ENCODE measurements at regions not wholly inside any gene's neighbourhood (a gene's known extent, or its start where the extent isn't known, plus 50 kb on each side); places are given as distances from the start of the nearest gene placed in this dataset.

DNA sequence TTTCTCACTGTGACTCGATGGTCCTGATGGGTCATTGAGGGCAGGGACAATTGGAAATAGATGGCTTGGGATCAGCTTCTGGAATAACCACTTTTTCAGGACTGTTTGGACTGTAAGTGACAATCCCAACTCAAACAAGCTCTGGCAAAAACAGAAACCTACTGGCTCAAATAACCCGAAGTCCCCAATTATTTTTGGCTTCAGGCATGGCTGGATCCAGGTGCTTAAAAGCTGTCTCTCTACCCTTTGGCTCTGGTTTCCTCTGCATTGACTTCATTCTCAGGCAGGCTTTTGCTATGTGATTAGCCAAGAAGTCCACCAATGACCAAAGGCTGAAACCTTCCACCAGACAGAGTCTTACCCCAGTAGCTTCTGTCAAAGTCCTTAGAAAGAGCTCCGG lies 92.9 kb upstream of the PRR23E start:
- Mint-ChIP-seq H3K27ac (ENCODE audit: unreplicated experiment) (no peak overlapping the region), H3K9me3 (ENCODE audit: low read depth, unreplicated experiment) (peaks cover 4% of the 10 kb centered on the region), H3K4me3 (ENCODE audit: low read depth, unreplicated experiment) (no peak overlapping the region), H3K4me1 (ENCODE audit: low read depth, unreplicated experiment) (no peaks in the 10 kb centered on the region), H3K27me3 (ENCODE audit: unreplicated experiment) (peaks cover 74% of the 10 kb centered on the region), H3K36me3 (ENCODE audit: insufficient read depth, unreplicated experiment) (no peaks in the 10 kb centered on the region)
- CTCF ChIA-PET = no interaction called here
- TF ChIP-seq, protein P1, sequence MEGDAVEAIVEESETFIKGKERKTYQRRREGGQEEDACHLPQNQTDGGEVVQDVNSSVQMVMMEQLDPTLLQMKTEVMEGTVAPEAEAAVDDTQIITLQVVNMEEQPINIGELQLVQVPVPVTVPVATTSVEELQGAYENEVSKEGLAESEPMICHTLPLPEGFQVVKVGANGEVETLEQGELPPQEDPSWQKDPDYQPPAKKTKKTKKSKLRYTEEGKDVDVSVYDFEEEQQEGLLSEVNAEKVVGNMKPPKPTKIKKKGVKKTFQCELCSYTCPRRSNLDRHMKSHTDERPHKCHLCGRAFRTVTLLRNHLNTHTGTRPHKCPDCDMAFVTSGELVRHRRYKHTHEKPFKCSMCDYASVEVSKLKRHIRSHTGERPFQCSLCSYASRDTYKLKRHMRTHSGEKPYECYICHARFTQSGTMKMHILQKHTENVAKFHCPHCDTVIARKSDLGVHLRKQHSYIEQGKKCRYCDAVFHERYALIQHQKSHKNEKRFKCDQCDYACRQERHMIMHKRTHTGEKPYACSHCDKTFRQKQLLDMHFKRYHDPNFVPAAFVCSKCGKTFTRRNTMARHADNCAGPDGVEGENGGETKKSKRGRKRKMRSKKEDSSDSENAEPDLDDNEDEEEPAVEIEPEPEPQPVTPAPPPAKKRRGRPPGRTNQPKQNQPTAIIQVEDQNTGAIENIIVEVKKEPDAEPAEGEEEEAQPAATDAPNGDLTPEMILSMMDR (IDR thresholded peaks at IDR 0.05; ENCODE audit: unreplicated experiment) = no peak
- BruUV-seq (replicated peaks) = no TSS peak
- intact Hi-C loops (cut with micrococcal nuclease; ENCODE audit: unreplicated experiment) = no loop called here
- no peak for DNase-seq

DNA sequence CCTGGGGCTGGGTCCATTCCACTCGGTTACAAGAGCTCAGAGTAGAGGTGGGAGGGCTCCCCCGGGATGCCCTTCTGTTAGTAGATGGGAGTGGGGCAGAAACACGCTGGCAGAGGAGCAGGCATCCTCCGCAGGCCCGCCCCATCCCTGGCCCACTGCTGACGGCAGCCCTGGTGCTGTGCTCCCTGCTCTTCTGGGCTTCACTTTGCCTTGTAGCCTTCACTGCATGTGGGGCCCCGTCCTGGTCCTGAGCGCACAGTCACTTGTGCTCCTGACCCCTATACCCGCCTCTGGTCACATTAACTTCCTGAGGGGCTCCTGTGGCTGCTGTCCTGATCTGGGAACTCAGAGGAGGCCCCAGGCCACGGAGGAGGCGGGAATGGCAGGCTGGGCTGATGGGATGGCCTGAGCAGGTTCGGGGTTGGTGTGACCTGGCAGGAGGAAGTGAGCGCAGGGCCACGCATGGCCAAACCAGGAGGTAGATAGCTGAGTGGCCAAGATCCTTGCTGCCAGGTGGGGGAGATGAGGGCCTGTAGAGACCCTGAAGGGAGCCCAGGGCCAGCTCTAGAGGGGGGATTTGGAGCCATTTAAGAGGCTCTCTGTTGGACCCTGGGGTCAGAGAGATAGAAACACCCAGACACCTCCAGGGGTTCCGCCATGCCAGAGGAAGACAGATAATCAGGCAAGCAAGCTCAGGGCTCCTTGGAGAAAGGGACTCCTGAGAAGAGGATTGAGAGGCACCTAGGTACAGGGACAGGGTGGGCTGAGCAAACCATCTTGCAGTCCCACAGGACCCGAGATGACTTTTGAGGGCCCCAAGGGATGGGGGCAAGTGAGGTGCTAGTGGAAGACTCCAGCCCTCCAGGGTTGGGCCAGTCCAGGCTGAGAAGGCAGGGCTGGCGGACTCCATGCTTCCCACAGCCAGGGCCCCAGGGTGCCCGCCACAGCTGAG lies 92.2 kb upstream of the PRR23E start:
- Mint-ChIP-seq H3K27ac (ENCODE audit: unreplicated experiment) (no peak overlapping the region), H3K27me3 (ENCODE audit: unreplicated experiment) (peaks cover 77% of the 10 kb centered on the region), H3K4me1 (ENCODE audit: low read depth, unreplicated experiment) (no peaks in the 10 kb centered on the region), H3K4me3 (ENCODE audit: low read depth, unreplicated experiment) (no peak overlapping the region), H3K9me3 (ENCODE audit: low read depth, unreplicated experiment) (peaks cover 2% of the 10 kb centered on the region), H3K36me3 (ENCODE audit: insufficient read depth, unreplicated experiment) (no peaks in the 10 kb centered on the region)
- no TSS peak for BruUV-seq (replicated peaks)
- CTCF ChIA-PET = interaction anchor here (0.5 kb wide), 1 partner anchor 26 kb away, joined by 3 read pairs; no protein-coding TSS in a partner anchor
- intact Hi-C loops (cut with micrococcal nuclease; ENCODE audit: unreplicated experiment) = no loop called here
- no peak for DNase-seq
- TF ChIP-seq, protein P1 (IDR thresholded peaks at IDR 0.05; ENCODE audit: unreplicated experiment) = no peak

- H3K4me3 Mint-ChIP-seq (ENCODE audit: low read depth, unreplicated experiment) = no peak overlapping the region
- intact Hi-C loops (cut with micrococcal nuclease; ENCODE audit: unreplicated experiment) = no loop called here
- no peak overlapping the region for H3K27ac Mint-ChIP-seq (ENCODE audit: unreplicated experiment)
- BruUV-seq (replicated peaks) = no TSS peak
- no peak for DNase-seq
- no peaks in the 10 kb centered on the region for H3K4me1 Mint-ChIP-seq (ENCODE audit: low read depth, unreplicated experiment)
- CTCF ChIA-PET = no interaction called here
- no peaks in the 10 kb centered on the region for H3K36me3 Mint-ChIP-seq (ENCODE audit: insufficient read depth, unreplicated experiment)
- TF ChIP-seq, protein P1 (IDR thresholded peaks at IDR 0.05; ENCODE audit: unreplicated experiment) = no peak
- H3K27me3 Mint-ChIP-seq (ENCODE audit: unreplicated experiment) = peaks cover 75% of the 10 kb centered on the region
- H3K9me3 Mint-ChIP-seq (ENCODE audit: low read depth, unreplicated experiment) = no peaks in the 10 kb centered on the region
Measured at GRCh38 chr3:127101411-127102187, 91.3 kb upstream of the PRR23E start.

- Mint-ChIP-seq H3K27me3 (ENCODE audit: unreplicated experiment) (peaks cover 72% of the 10 kb centered on the region), H3K9me3 (ENCODE audit: low read depth, unreplicated experiment) (no peaks in the 10 kb centered on the region), H3K4me1 (ENCODE audit: low read depth, unreplicated experiment) (no peaks in the 10 kb centered on the region), H3K4me3 (ENCODE audit: low read depth, unreplicated experiment) (no peak overlapping the region), H3K36me3 (ENCODE audit: insufficient read depth, unreplicated experiment) (no peaks in the 10 kb centered on the region), H3K27ac (ENCODE audit: unreplicated experiment) (no peak overlapping the region)
- no peak for DNase-seq
- TF ChIP-seq, protein P1 (IDR thresholded peaks at IDR 0.05; ENCODE audit: unreplicated experiment) = no peak
- intact Hi-C loops (cut with micrococcal nuclease; ENCODE audit: unreplicated experiment) = no loop called here
- BruUV-seq (replicated peaks) = no TSS peak
- CTCF ChIA-PET = no interaction called here
Measured at GRCh38 chr3:127102188-127102520, 90.8 kb upstream of the PRR23E start.
